Prostate gland (tissue), 2 donors: ENCODE measurements at regions not wholly inside any gene's neighbourhood (a gene's known extent, or its start where the extent isn't known, plus 50 kb on each side); places are given as distances from the start of the nearest gene placed in this dataset.

Experiments
- CTCF ChIP-seq, 4 experiments: fragments of 200-600 bp in 2 of 4; fragments of 450-650 bp in 2 of 4; sonication (generic) in 2 of 4; IDR thresholded peaks; 1 replicate in 3 of 4; 2 replicates in 1 of 4; pipeline ENCODE4 v1.5.1; 2016 to 2019; ENCODE audit warnings: antibody characterized with exemption in 4 of 4, mild to moderate bottlenecking in 2 of 4, moderate library complexity in 2 of 4
- POLR2AphosphoS5 ChIP-seq: sonication (generic); formaldehyde crosslinking; IDR thresholded peaks from one replicate; pipeline ENCODE4 v1.6.1; 2017; ENCODE audit warnings: antibody characterized with exemption

GRCh38 chr2:43090317-43090716, 136.1 kb downstream of the ZFP36L2 start:
- TF ChIP-seq CTCF (IDR thresholded peaks at IDR 0.05) (no peak), POLR2AphosphoS5 (no peak)
